Parathyroid adenoma (tissue), 2 donors: ENCODE measurements at regions not wholly inside any gene's neighbourhood (a gene's known extent, or its start where the extent isn't known, plus 50 kb on each side); places are given as distances from the start of the nearest gene placed in this dataset.
"Not testable (repeated sequence)": the region's sequence is repeated elsewhere in the genome, so short reads cannot be mapped to it uniquely, and the experiment has no call there.

Source experiments
- H2AFZ ChIP-seq: fragments of 300-600 bp; sonication (generic); one replicate; pipeline ENCODE4 v1.7.0; 2017; ENCODE audit warnings: antibody characterized with exemption, mild to moderate bottlenecking
- H3K27ac ChIP-seq: fragments of 300-600 bp; sonication (generic); one replicate; pipeline ENCODE4 v1.7.0; 2017
- H3K27me3 ChIP-seq: fragments of 300-600 bp; sonication (generic); one replicate; pipeline ENCODE4 v1.7.0; 2017; ENCODE audit warnings: low read length; ENCODE audit not compliant: control insufficient read depth, insufficient read depth
- H3K36me3 ChIP-seq: fragments of 300-600 bp; sonication (generic); one replicate; pipeline ENCODE4 v1.7.0; 2017; ENCODE audit warnings: low read length; ENCODE audit not compliant: control insufficient read depth, insufficient read depth
- H3K4me1 ChIP-seq: fragments of 300-600 bp; sonication (generic); one replicate; pipeline ENCODE4 v1.7.0; 2017; ENCODE audit warnings: control low read depth
- H3K4me2 ChIP-seq: fragments of 300-600 bp; sonication (generic); one replicate; pipeline ENCODE4 v1.7.0; 2017; ENCODE audit warnings: low read length
- H3K4me3 ChIP-seq: fragments of 300-600 bp; sonication (generic); one replicate; pipeline ENCODE4 v1.7.0; 2017; ENCODE audit warnings: low read depth, low read length
- H3K79me2 ChIP-seq: fragments of 300-600 bp; sonication (generic); one replicate; pipeline ENCODE4 v1.7.0; 2017; ENCODE audit warnings: control low read depth
- H3K9ac ChIP-seq: fragments of 300-600 bp; sonication (generic); one replicate; pipeline ENCODE4 v1.7.0; 2017; ENCODE audit warnings: mild to moderate bottlenecking
- H3K9me3 ChIP-seq: fragments of 300-600 bp; sonication (generic); one replicate; pipeline ENCODE4 v1.7.0; 2017; ENCODE audit warnings: low read length; ENCODE audit not compliant: control insufficient read depth
- TF ChIP-seq, protein P1 (sequence below): fragments of 300-600 bp; sonication (generic); IDR thresholded peaks from one replicate; pipeline ENCODE4 v1.7.0; 2017; ENCODE audit warnings: antibody characterized with exemption, mild to moderate bottlenecking
- donor health status: primary hyperparathyroidism.

- Histone ChIP-seq H3K9me3 (no peaks in the 10 kb centered on the region), H3K9ac (no peak overlapping the region), H3K27me3 (no peaks in the 10 kb centered on the region), H3K27ac (no peak overlapping the region), H3K36me3 (no peaks in the 10 kb centered on the region), H3K4me3 (no peak overlapping the region), H3K4me2 (no peak overlapping the region), H2AFZ (no peak overlapping the region), H3K79me2 (no peaks in the 10 kb centered on the region), H3K4me1 (no peaks in the 10 kb centered on the region)
- TF ChIP-seq, protein P1, sequence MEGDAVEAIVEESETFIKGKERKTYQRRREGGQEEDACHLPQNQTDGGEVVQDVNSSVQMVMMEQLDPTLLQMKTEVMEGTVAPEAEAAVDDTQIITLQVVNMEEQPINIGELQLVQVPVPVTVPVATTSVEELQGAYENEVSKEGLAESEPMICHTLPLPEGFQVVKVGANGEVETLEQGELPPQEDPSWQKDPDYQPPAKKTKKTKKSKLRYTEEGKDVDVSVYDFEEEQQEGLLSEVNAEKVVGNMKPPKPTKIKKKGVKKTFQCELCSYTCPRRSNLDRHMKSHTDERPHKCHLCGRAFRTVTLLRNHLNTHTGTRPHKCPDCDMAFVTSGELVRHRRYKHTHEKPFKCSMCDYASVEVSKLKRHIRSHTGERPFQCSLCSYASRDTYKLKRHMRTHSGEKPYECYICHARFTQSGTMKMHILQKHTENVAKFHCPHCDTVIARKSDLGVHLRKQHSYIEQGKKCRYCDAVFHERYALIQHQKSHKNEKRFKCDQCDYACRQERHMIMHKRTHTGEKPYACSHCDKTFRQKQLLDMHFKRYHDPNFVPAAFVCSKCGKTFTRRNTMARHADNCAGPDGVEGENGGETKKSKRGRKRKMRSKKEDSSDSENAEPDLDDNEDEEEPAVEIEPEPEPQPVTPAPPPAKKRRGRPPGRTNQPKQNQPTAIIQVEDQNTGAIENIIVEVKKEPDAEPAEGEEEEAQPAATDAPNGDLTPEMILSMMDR: no peak
Observed at GRCh38 chr20:55135923-55136322, 660.5 kb downstream of the DOK5 start.

DNA sequence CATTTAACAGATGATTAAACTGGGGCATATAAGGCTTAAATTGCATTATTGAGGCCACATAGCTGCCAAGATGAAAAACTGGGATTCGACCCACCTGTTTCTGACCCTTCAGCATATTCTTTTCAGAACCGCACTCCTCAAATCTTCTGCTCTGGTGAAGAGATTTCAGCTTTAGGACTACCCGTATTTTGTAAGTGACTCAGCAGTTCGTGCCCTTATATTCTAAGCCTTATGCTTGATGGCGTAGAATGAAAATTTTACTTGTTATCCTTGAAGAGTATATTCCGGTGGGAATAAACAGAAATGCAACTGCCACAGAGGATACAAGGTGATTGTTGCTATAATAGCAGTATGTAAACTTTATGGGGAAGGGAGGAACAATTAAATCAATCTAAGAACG, 657.1 kb downstream of the DOK5 start:
- H3K79me2 ChIP-seq: no peaks in the 10 kb centered on the region
- H3K27ac ChIP-seq: no peak overlapping the region
- H3K9ac ChIP-seq: no peak overlapping the region
- no peak overlapping the region for H2AFZ ChIP-seq
- no peaks in the 10 kb centered on the region for H3K9me3 ChIP-seq
- H3K27me3 ChIP-seq: no peaks in the 10 kb centered on the region
- no peaks in the 10 kb centered on the region for H3K36me3 ChIP-seq
- TF ChIP-seq, protein P1: no peak
- H3K4me3 ChIP-seq: no peak overlapping the region
- no peak overlapping the region for H3K4me2 ChIP-seq
- no peaks in the 10 kb centered on the region for H3K4me1 ChIP-seq

DNA sequence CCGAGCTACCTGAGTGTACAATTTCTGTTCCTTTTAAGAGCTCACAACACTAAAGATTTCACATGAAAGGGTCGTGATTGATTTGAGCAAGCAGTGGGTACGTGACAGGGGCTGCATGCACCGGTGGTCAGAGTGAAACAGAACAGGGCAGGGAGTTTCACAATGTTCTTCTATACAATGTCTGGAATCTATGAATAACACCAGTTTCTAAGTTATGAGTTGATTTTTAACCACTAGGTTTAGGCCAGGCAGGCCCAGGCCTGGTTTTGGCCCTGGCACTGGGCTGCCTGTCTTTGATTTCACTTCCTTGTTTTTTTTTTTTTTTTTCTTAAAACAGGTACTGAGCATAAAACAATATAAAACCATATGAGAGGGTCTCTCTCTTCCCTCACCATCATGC, 642.2 kb downstream of the DOK5 start:
- H3K79me2 ChIP-seq, H2AFZ ChIP-seq, H3K27ac ChIP-seq, H3K4me2 ChIP-seq, H3K27me3 ChIP-seq, H3K36me3 ChIP-seq, H3K9ac ChIP-seq, H3K9me3 ChIP-seq, H3K4me1 ChIP-seq, H3K4me3 ChIP-seq: not testable (repeated sequence)

DNA sequence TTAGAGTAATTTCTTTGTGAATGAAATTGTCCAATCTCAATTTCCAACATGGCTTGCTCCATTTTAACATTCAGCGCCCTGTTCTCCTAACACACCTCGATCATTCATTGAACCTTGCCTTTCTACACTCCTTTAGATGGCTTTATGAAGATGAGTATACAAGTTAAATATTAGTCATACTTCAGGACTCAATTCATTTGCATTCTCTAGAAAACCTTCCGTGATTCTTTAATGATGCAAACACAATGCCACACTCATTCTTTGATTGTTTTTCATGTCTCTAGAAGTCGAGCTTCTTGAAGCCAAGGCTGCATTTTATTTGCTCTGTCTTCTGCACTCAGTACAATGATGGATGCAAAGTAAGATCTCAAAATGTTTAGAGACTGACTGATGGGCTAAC, 641.2 kb downstream of the DOK5 start:
- Histone ChIP-seq H3K79me2 (no peaks in the 10 kb centered on the region), H3K4me2 (no peak overlapping the region), H3K4me1 (no peaks in the 10 kb centered on the region), H3K4me3 (no peak overlapping the region), H3K9me3 (no peaks in the 10 kb centered on the region), H3K9ac (no peak overlapping the region), H3K27ac (no peak overlapping the region), H2AFZ (no peak overlapping the region), H3K27me3 (no peaks in the 10 kb centered on the region), H3K36me3 (no peaks in the 10 kb centered on the region)
- TF ChIP-seq, protein P1: no peak

DNA sequence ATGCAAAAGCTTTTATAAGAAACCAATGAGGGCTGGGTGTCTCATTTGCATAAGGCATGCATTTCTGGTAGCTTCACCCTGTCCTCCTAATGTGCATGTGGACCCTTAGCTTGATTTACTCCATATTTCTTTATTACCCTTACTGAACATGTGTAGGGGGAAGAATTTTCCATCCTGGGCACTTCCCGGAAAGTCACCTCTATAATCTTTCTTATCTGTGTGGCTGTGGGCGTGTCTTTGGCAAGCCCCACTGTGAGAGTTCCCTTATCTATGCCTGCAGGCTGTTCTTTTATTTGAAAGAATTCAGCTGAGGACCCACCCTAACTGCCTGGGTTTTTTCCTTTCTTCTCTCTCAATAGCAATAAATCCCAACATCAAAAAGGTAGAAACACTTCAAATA, 627.8 kb downstream of the DOK5 start:
- no peaks in the 10 kb centered on the region for H3K4me1 ChIP-seq
- no peaks in the 10 kb centered on the region for H3K27me3 ChIP-seq
- no peak overlapping the region for H3K27ac ChIP-seq
- H3K36me3 ChIP-seq: no peaks in the 10 kb centered on the region
- no peaks in the 10 kb centered on the region for H3K79me2 ChIP-seq
- TF ChIP-seq, protein P1: no peak
- no peaks in the 10 kb centered on the region for H3K9me3 ChIP-seq
- no peak overlapping the region for H3K4me2 ChIP-seq
- H3K4me3 ChIP-seq: no peak overlapping the region
- no peak overlapping the region for H3K9ac ChIP-seq
- H2AFZ ChIP-seq: no peak overlapping the region
